ENCODE measurements at regions not wholly inside any gene's neighbourhood (a gene's known extent, or its start where the extent isn't known, plus 50 kb on each side); places are given as distances from the start of the nearest gene placed in this dataset.

DNA sequence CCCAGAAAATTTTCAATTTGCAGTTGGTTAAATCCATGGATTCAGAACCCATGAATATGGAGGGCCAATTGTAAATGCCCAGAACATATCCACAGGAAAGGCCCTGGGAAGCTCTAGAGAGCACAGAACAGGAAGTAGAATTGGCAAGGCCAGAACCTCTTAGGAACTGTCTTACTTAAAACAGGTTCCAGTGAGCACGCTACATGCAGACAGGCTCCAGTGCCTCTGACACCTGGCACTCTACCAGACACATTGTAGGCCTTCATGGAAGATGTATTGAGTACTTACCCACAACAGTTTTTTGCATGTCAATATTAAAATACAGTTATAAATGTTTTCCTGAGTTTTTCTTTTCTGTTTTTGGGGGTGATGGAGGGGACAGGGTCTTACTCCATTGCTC, 188.2 kb upstream of the FRMD6 start:
- TF ChIP-seq, protein P1, sequence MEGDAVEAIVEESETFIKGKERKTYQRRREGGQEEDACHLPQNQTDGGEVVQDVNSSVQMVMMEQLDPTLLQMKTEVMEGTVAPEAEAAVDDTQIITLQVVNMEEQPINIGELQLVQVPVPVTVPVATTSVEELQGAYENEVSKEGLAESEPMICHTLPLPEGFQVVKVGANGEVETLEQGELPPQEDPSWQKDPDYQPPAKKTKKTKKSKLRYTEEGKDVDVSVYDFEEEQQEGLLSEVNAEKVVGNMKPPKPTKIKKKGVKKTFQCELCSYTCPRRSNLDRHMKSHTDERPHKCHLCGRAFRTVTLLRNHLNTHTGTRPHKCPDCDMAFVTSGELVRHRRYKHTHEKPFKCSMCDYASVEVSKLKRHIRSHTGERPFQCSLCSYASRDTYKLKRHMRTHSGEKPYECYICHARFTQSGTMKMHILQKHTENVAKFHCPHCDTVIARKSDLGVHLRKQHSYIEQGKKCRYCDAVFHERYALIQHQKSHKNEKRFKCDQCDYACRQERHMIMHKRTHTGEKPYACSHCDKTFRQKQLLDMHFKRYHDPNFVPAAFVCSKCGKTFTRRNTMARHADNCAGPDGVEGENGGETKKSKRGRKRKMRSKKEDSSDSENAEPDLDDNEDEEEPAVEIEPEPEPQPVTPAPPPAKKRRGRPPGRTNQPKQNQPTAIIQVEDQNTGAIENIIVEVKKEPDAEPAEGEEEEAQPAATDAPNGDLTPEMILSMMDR (IDR thresholded peaks at IDR 0.05 in 2 of 3, conservative IDR thresholded peaks at IDR 0.05 in 1 of 3; ENCODE audit: borderline replicate concordance in 1 of 3, insufficient read depth in 1 of 3, low read depth in 2 of 3, low read length in 2 of 3) = no peak
- TF ChIP-seq EZH2 (IDR thresholded peaks at IDR 0.05) = no peak
- TF ChIP-seq YY1 (IDR thresholded peaks at IDR 0.05; ENCODE audit: extremely low read depth, insufficient replicate concordance, low read depth, low read length) = no peak
- TF ChIP-seq SRF (IDR thresholded peaks at IDR 0.05; ENCODE audit: low read depth) = no peak
- TF ChIP-seq JUND (IDR thresholded peaks at IDR 0.05) = no peak
- no peak for TF ChIP-seq EZH2phosphoT487 (IDR thresholded peaks at IDR 0.05; ENCODE audit: borderline replicate concordance)
- no peak for TF ChIP-seq POLR2A (IDR thresholded peaks at IDR 0.05; ENCODE audit: borderline replicate concordance, extremely low read depth, insufficient read depth, insufficient read length)
- no peak for TF ChIP-seq POLR2AphosphoS5 (IDR thresholded peaks at IDR 0.05; ENCODE audit: low read depth, low read length)
- no peak for TF ChIP-seq CBX3 (IDR thresholded peaks at IDR 0.05; ENCODE audit: low read depth)
- TF ChIP-seq ELF1 (IDR thresholded peaks at IDR 0.05; ENCODE audit: borderline replicate concordance, low read depth) = no peak
